SK-N-SH treated with all-trans-retinoic acid at 6 μM for 48 hours (cell line): ENCODE measurements at regions not wholly inside any gene's neighbourhood (a gene's known extent, or its start where the extent isn't known, plus 50 kb on each side); places are given as distances from the start of the nearest gene placed in this dataset.

Source experiments
- ATAC-seq: fragments of 200-7000 bp; cut with Tn5 transposase; 3 replicates; pipeline ENCODE4 v1.9.1; 2020; ENCODE audit warnings: mild to moderate bottlenecking, moderate library complexity
- ARNTL ChIP-seq: fragments of 450-650 bp; formaldehyde crosslinking; IDR thresholded peaks from 2 replicates; pipeline ENCODE4 v1.5.0; 2020; ENCODE audit warnings: low read depth, mild to moderate bottlenecking, moderate library complexity, borderline replicate concordance
- BACH2 ChIP-seq: fragments of 250-450 bp; sonication (Bioruptor Pico); IDR thresholded peaks from 2 replicates; pipeline ENCODE4 v1.9.0; 2021; ENCODE audit warnings: mild to moderate bottlenecking, borderline replicate concordance
- CSDC2 ChIP-seq: fragments of 250-450 bp; sonication (Bioruptor Pico); IDR thresholded peaks from 2 replicates; pipeline ENCODE4 v1.5.0; 2020; ENCODE audit warnings: mild to moderate bottlenecking, moderate library complexity
- ESRRG ChIP-seq: fragments of 250-450 bp; sonication (Bioruptor Pico); IDR thresholded peaks from 2 replicates; pipeline ENCODE4 v1.6.1; 2021; ENCODE audit warnings: mild to moderate bottlenecking
- GLIS3 ChIP-seq: fragments of 250-450 bp; sonication (Bioruptor Pico); IDR thresholded peaks from 2 replicates; pipeline ENCODE4 v1.5.0; 2020; ENCODE audit warnings: mild to moderate bottlenecking, moderate library complexity
- ISL1 ChIP-seq: fragments of 250-450 bp; sonication (Bioruptor Pico); IDR thresholded peaks from 2 replicates; pipeline ENCODE4 v2.1.2; 2022; ENCODE audit warnings: mild to moderate bottlenecking, moderate library complexity
- OSR1 ChIP-seq: fragments of 250-450 bp; sonication (Bioruptor Pico); IDR thresholded peaks from 2 replicates; pipeline ENCODE4 v1.8.0; 2022; ENCODE audit warnings: moderate library complexity, mild to moderate bottlenecking, inconsistent platforms
- PPARA ChIP-seq: fragments of 250-450 bp; sonication (Bioruptor Pico); IDR thresholded peaks from 2 replicates; pipeline ENCODE4 v1.5.0; 2020; ENCODE audit warnings: mild to moderate bottlenecking, borderline replicate concordance
- RARB ChIP-seq: fragments of 250-450 bp; sonication (Bioruptor Pico); IDR thresholded peaks from 2 replicates; pipeline ENCODE4 v1.8.0; 2021; ENCODE audit warnings: mild to moderate bottlenecking, moderate library complexity
- SNAI2 ChIP-seq: fragments of 250-450 bp; sonication (Bioruptor Pico); IDR thresholded peaks from 2 replicates; pipeline ENCODE4 v1.5.0; 2020; ENCODE audit warnings: mild to moderate bottlenecking, moderate library complexity
- TCF4 ChIP-seq: fragments of 250-450 bp; sonication (Bioruptor Pico); IDR thresholded peaks from 2 replicates; pipeline ENCODE4 v1.8.0; 2021; ENCODE audit warnings: mild to moderate bottlenecking, moderate library complexity, borderline replicate concordance
- TOX ChIP-seq: fragments of 250-450 bp; sonication (Bioruptor Pico); IDR thresholded peaks from 2 replicates; pipeline ENCODE4 v1.8.0; 2021; ENCODE audit warnings: mild to moderate bottlenecking, moderate library complexity, borderline replicate concordance
- ZC3H10 ChIP-seq: fragments of 250-450 bp; sonication (Bioruptor Pico); IDR thresholded peaks from 2 replicates; pipeline ENCODE4 v1.5.1; 2021; ENCODE audit warnings: mild to moderate bottlenecking, moderate library complexity
- ZFP3 ChIP-seq: fragments of 250-450 bp; sonication (Bioruptor Pico); IDR thresholded peaks from 2 replicates; pipeline ENCODE4 v1.5.0; 2020; ENCODE audit warnings: mild to moderate bottlenecking, moderate library complexity
- ZFP30 ChIP-seq: fragments of 450-650 bp; formaldehyde crosslinking; IDR thresholded peaks from 2 replicates; pipeline ENCODE4 v1.5.0; 2022; ENCODE audit warnings: mild to moderate bottlenecking, moderate library complexity
- ZNF565 ChIP-seq: fragments of 450-650 bp; formaldehyde crosslinking; conservative IDR thresholded peaks from 2 replicates; pipeline ENCODE4 v1.5.0; 2020; ENCODE audit warnings: low read depth, mild to moderate bottlenecking, moderate library complexity
- ZNF70 ChIP-seq: fragments of 450-650 bp; formaldehyde crosslinking; IDR thresholded peaks from 2 replicates; pipeline ENCODE4 v1.5.0; 2020; ENCODE audit warnings: mild to moderate bottlenecking, moderate library complexity
- ZNF8 ChIP-seq: fragments of 450-650 bp; formaldehyde crosslinking; IDR thresholded peaks from 2 replicates; pipeline ENCODE4 v1.5.0; 2020; ENCODE audit warnings: mild to moderate bottlenecking, moderate library complexity
- TF ChIP-seq, protein P1 (sequence below): fragments of 250-450 bp; sonication (Bioruptor Pico); IDR thresholded peaks from 2 replicates; pipeline ENCODE4 v1.5.1; 2021; ENCODE audit warnings: mild to moderate bottlenecking, moderate library complexity
- TF ChIP-seq, protein P2 (sequence below): fragments of 250-450 bp; sonication (Bioruptor Pico); IDR thresholded peaks from 2 replicates; pipeline ENCODE4 v1.5.0; 2020; ENCODE audit warnings: mild to moderate bottlenecking, moderate library complexity
- TF ChIP-seq, protein P3 (sequence below): fragments of 250-450 bp; sonication (Bioruptor Pico); IDR thresholded peaks from 2 replicates; pipeline ENCODE4 v1.8.0; 2021; ENCODE audit warnings: low read depth, mild to moderate bottlenecking, moderate library complexity, borderline replicate concordance
- TF ChIP-seq, protein P4 (sequence below): fragments of 250-450 bp; sonication (Bioruptor Pico); IDR thresholded peaks from 2 replicates; pipeline ENCODE4 v1.8.0; 2020; ENCODE audit warnings: mild to moderate bottlenecking, moderate library complexity, borderline replicate concordance
- TF ChIP-seq, protein P5 (sequence below): fragments of 250-450 bp; sonication (Bioruptor Pico); IDR thresholded peaks from 2 replicates; pipeline ENCODE4 v1.5.1; 2020; ENCODE audit warnings: low read depth, mild to moderate bottlenecking, moderate library complexity

DNA sequence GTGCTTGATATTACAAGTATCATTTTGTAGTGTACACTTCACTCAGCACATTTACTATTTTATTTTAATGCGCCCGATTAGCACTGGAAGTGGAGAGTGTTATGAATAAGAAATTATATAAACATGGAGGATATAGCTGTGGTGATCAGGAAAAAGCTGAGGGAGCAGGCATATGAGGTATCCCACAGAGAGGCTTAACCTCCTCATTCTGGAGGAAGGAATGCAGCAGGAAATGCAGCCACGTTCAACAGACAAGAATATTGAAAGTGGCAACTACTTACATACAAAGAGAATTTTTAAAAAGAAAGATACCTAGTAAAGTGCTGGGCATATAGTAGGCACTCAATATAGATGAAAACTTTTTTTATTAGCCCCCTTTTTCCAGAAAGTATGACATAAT lies 166.0 kb upstream of the SATB1 start:
- ATAC-seq: no peak
- TF ChIP-seq, protein P1, sequence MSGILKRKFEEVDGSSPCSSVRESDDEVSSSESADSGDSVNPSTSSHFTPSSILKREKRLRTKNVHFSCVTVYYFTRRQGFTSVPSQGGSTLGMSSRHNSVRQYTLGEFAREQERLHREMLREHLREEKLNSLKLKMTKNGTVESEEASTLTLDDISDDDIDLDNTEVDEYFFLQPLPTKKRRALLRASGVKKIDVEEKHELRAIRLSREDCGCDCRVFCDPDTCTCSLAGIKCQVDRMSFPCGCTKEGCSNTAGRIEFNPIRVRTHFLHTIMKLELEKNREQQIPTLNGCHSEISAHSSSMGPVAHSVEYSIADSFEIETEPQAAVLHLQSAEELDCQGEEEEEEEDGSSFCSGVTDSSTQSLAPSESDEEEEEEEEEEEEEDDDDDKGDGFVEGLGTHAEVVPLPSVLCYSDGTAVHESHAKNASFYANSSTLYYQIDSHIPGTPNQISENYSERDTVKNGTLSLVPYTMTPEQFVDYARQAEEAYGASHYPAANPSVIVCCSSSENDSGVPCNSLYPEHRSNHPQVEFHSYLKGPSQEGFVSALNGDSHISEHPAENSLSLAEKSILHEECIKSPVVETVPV: no peak
- TF ChIP-seq, protein P2, sequence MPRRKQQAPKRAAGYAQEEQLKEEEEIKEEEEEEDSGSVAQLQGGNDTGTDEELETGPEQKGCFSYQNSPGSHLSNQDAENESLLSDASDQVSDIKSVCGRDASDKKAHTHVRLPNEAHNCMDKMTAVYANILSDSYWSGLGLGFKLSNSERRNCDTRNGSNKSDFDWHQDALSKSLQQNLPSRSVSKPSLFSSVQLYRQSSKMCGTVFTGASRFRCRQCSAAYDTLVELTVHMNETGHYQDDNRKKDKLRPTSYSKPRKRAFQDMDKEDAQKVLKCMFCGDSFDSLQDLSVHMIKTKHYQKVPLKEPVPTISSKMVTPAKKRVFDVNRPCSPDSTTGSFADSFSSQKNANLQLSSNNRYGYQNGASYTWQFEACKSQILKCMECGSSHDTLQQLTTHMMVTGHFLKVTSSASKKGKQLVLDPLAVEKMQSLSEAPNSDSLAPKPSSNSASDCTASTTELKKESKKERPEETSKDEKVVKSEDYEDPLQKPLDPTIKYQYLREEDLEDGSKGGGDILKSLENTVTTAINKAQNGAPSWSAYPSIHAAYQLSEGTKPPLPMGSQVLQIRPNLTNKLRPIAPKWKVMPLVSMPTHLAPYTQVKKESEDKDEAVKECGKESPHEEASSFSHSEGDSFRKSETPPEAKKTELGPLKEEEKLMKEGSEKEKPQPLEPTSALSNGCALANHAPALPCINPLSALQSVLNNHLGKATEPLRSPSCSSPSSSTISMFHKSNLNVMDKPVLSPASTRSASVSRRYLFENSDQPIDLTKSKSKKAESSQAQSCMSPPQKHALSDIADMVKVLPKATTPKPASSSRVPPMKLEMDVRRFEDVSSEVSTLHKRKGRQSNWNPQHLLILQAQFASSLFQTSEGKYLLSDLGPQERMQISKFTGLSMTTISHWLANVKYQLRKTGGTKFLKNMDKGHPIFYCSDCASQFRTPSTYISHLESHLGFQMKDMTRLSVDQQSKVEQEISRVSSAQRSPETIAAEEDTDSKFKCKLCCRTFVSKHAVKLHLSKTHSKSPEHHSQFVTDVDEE (CRISPR knock-in tag): no peak
- TF ChIP-seq OSR1 (CRISPR knock-in tag): no peak
- no peak for TF ChIP-seq ISL1 (CRISPR knock-in tag)
- TF ChIP-seq, protein P3, sequence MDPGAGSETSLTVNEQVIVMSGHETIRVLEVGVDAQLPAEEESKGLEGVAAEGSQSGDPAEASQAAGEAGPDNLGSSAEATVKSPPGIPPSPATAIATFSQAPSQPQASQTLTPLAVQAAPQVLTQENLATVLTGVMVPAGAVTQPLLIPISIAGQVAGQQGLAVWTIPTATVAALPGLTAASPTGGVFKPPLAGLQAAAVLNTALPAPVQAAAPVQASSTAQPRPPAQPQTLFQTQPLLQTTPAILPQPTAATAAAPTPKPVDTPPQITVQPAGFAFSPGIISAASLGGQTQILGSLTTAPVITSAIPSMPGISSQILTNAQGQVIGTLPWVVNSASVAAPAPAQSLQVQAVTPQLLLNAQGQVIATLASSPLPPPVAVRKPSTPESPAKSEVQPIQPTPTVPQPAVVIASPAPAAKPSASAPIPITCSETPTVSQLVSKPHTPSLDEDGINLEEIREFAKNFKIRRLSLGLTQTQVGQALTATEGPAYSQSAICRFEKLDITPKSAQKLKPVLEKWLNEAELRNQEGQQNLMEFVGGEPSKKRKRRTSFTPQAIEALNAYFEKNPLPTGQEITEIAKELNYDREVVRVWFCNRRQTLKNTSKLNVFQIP (CRISPR knock-in tag): no peak
- TF ChIP-seq CSDC2 (CRISPR knock-in tag): no peak
- TF ChIP-seq TCF4 (CRISPR knock-in tag): no peak
- no peak for TF ChIP-seq PPARA (CRISPR knock-in tag)
- TF ChIP-seq ESRRG (CRISPR knock-in tag): no peak
- TF ChIP-seq RARB (CRISPR knock-in tag): no peak
- TF ChIP-seq ZFP3 (CRISPR knock-in tag): no peak
- no peak for TF ChIP-seq ZFP30 (CRISPR knock-in tag)
- TF ChIP-seq, protein P4, sequence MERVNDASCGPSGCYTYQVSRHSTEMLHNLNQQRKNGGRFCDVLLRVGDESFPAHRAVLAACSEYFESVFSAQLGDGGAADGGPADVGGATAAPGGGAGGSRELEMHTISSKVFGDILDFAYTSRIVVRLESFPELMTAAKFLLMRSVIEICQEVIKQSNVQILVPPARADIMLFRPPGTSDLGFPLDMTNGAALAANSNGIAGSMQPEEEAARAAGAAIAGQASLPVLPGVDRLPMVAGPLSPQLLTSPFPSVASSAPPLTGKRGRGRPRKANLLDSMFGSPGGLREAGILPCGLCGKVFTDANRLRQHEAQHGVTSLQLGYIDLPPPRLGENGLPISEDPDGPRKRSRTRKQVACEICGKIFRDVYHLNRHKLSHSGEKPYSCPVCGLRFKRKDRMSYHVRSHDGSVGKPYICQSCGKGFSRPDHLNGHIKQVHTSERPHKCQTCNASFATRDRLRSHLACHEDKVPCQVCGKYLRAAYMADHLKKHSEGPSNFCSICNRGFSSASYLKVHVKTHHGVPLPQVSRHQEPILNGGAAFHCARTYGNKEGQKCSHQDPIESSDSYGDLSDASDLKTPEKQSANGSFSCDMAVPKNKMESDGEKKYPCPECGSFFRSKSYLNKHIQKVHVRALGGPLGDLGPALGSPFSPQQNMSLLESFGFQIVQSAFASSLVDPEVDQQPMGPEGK: no peak
- TF ChIP-seq BACH2 (CRISPR knock-in tag): no peak
- no peak for TF ChIP-seq ZNF565
- TF ChIP-seq TOX (CRISPR knock-in tag): no peak
- TF ChIP-seq SNAI2: no peak
- no peak for TF ChIP-seq ARNTL (CRISPR knock-in tag)

DNA sequence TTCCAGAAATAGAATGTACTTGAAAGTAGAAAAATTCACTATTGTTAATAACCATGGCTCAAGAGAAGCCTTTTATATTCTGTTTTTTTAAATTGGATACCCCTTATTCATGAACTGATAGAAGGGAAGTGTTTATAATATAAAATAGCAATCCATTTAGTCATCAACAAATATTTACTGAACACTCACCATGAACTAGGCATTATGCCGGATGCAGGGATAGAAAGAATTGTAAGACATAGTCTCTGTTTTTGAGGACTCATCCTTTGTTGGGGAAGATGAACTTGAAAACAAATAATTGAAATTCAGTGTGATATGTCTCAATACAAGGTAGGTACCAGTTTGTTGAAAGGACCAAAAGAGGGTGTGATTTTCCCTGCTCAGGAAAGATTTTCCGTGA lies 160.9 kb upstream of the SATB1 start:
- no peak for ATAC-seq
- TF ChIP-seq OSR1 (CRISPR knock-in tag) (no peak), BACH2 (CRISPR knock-in tag) (no peak), TOX (CRISPR knock-in tag) (no peak), ZNF565 (no peak), ISL1 (CRISPR knock-in tag) (no peak), SNAI2 (no peak), GLIS3 (CRISPR knock-in tag) (no peak), ZFP30 (CRISPR knock-in tag) (no peak), ESRRG (CRISPR knock-in tag) (no peak), ARNTL (CRISPR knock-in tag) (no peak), RARB (CRISPR knock-in tag) (no peak), ZNF70 (no peak), PPARA (CRISPR knock-in tag) (no peak), ZNF8 (CRISPR knock-in tag) (no peak), ZC3H10 (CRISPR knock-in tag) (no peak), TCF4 (CRISPR knock-in tag) (no peak)
- TF ChIP-seq, protein P4: no peak
- TF ChIP-seq, protein P2 (CRISPR knock-in tag): no peak
- TF ChIP-seq, protein P5, sequence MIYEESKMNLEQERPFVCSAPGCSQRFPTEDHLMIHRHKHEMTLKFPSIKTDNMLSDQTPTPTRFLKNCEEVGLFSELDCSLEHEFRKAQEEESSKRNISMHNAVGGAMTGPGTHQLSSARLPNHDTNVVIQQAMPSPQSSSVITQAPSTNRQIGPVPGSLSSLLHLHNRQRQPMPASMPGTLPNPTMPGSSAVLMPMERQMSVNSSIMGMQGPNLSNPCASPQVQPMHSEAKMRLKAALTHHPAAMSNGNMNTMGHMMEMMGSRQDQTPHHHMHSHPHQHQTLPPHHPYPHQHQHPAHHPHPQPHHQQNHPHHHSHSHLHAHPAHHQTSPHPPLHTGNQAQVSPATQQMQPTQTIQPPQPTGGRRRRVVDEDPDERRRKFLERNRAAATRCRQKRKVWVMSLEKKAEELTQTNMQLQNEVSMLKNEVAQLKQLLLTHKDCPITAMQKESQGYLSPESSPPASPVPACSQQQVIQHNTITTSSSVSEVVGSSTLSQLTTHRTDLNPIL (CRISPR knock-in tag): no peak
- TF ChIP-seq, protein P3 (CRISPR knock-in tag): no peak
